ENCODE measurements at regions not wholly inside any gene's neighbourhood (a gene's known extent, or its start where the extent isn't known, plus 50 kb on each side); places are given as distances from the start of the nearest gene placed in this dataset.

- Histone ChIP-seq H3K27ac (no peak overlapping the region), H3K4me3 (no peak overlapping the region), H3K9me3 (no peaks in the 10 kb centered on the region), H3K36me3 (ENCODE audit: low read depth, missing control alignments) (no peaks in the 10 kb centered on the region), H3K27me3 (no peaks in the 10 kb centered on the region), H3K4me1 (no peaks in the 10 kb centered on the region)
- 64% methylated on average over 2 of the region's 2 CpGs for WGBS, 2 donors
- TF ChIP-seq POLR2A (IDR thresholded peaks at IDR 0.05) (no peak), CTCF (IDR thresholded peaks at IDR 0.05) (no peak)
- no peak for DNase-seq
- intact Hi-C loops (cut with DNase I; ENCODE audit: low total_unique reads) = no loop called here
Measured at GRCh38 chr3:87987952-87988351, 70.9 kb downstream of the CGGBP1 start.

- H3K27me3 ChIP-seq = no peaks in the 10 kb centered on the region
- DNase-seq = no peak
- intact Hi-C loops (cut with DNase I; ENCODE audit: low total_unique reads) = no loop called here
- H3K4me3 ChIP-seq = no peak overlapping the region
- H3K9me3 ChIP-seq = no peaks in the 10 kb centered on the region
- TF ChIP-seq POLR2A (IDR thresholded peaks at IDR 0.05) = no peak
- TF ChIP-seq CTCF (IDR thresholded peaks at IDR 0.05) = no peak
- H3K4me1 ChIP-seq = no peaks in the 10 kb centered on the region
- H3K27ac ChIP-seq = no peak overlapping the region
- no peaks in the 10 kb centered on the region for H3K36me3 ChIP-seq (ENCODE audit: low read depth, missing control alignments)
- 80 to 83% methylated on average over 3 of the region's 3 CpGs for whole genome bisulfite sequencing, 2 donors
Measured at GRCh38 chr3:87982421-87982820, 76.4 kb downstream of the CGGBP1 start.

GRCh38 chr3:87979527-87979926, 79.3 kb downstream of the CGGBP1 start:
- TF ChIP-seq CTCF (IDR thresholded peaks at IDR 0.05) (no peak), POLR2A (IDR thresholded peaks at IDR 0.05) (no peak)
- intact Hi-C loops (cut with DNase I; ENCODE audit: low total_unique reads) = no loop called here
- H3K27me3 ChIP-seq = no peaks in the 10 kb centered on the region
- H3K36me3 ChIP-seq (ENCODE audit: low read depth, missing control alignments) = no peaks in the 10 kb centered on the region
- no peak overlapping the region for H3K27ac ChIP-seq
- no peaks in the 10 kb centered on the region for H3K4me1 ChIP-seq
- no peaks in the 10 kb centered on the region for H3K9me3 ChIP-seq
- DNase-seq = no peak
- H3K4me3 ChIP-seq = no peak overlapping the region
- 86 to 97% methylated on average over 1 to 4 of the region's 4 CpGs for WGBS, 2 donors

- intact Hi-C loops (cut with DNase I; ENCODE audit: low total_unique reads) = no loop called here
- WGBS, 2 donors = 91% methylated on average over 1 of the region's 1 CpG; no CpG with 5 or more reads in 1 of the 2 donors
- no peaks in the 10 kb centered on the region for H3K27me3 ChIP-seq
- no peak for DNase-seq
- H3K27ac ChIP-seq = no peak overlapping the region
- no peaks in the 10 kb centered on the region for H3K36me3 ChIP-seq (ENCODE audit: low read depth, missing control alignments)
- no peaks in the 10 kb centered on the region for H3K4me1 ChIP-seq
- no peak overlapping the region for H3K4me3 ChIP-seq
- H3K9me3 ChIP-seq = no peaks in the 10 kb centered on the region
- no peak for TF ChIP-seq POLR2A (IDR thresholded peaks at IDR 0.05)
- TF ChIP-seq CTCF (IDR thresholded peaks at IDR 0.05) = no peak
Measured at GRCh38 chr3:87977765-87978164, 81.0 kb downstream of the CGGBP1 start.

GRCh38 chr3:87975716-87976115, 83.1 kb downstream of the CGGBP1 start:
- H3K4me1 ChIP-seq = no peaks in the 10 kb centered on the region
- intact Hi-C loops (cut with DNase I; ENCODE audit: low total_unique reads) = no loop called here
- H3K4me3 ChIP-seq = no peak overlapping the region
- H3K9me3 ChIP-seq = no peaks in the 10 kb centered on the region
- no peak for TF ChIP-seq CTCF (IDR thresholded peaks at IDR 0.05)
- no peak for TF ChIP-seq POLR2A (IDR thresholded peaks at IDR 0.05)
- H3K27me3 ChIP-seq = no peaks in the 10 kb centered on the region
- no peak overlapping the region for H3K27ac ChIP-seq
- 26 to 33% methylated on average over 1 of the region's 1 CpG for WGBS, 2 donors
- H3K36me3 ChIP-seq (ENCODE audit: low read depth, missing control alignments) = no peaks in the 10 kb centered on the region
- DNase-seq = no peak
